ENCODE measurements at regions not wholly inside any gene's neighbourhood (a gene's known extent, or its start where the extent isn't known, plus 50 kb on each side); places are given as distances from the start of the nearest gene placed in this dataset.

- DNase-seq (ENCODE audit: low read depth, low spot score) (no peak), ATAC-seq (peak; percentile 47)
- intact Hi-C loops (cut with micrococcal nuclease) = no loop called here
- Histone ChIP-seq H3K9ac (ENCODE audit: low read length) (no peak overlapping the region), H4K20me1 (ENCODE audit: insufficient read depth) (no peaks in the 10 kb centered on the region), H3K79me2 (ENCODE audit: insufficient read depth, low read length) (no peaks in the 10 kb centered on the region), H3K9me2 (ENCODE audit: insufficient read depth) (no peaks in the 10 kb centered on the region), H3K9me3 (ENCODE audit: control insufficient read depth in 1 of 2, insufficient read depth in 1 of 2, low read depth in 1 of 2, low read length in 2 of 2) (no peaks in the 10 kb centered on the region), H3K36me3 (ENCODE audit: control insufficient read depth in 1 of 2, insufficient read depth in 2 of 2, low read length in 2 of 2) (no peaks in the 10 kb centered on the region), H3K4me2 (ENCODE audit: low read length) (peak overlapping the region; percentile 37), H3K4me1 (ENCODE audit: control insufficient read depth in 1 of 2, insufficient read depth in 2 of 2, low read length in 2 of 2) (peaks cover 9 to 48% of the 10 kb centered on the region in 2 experiments), H3K27me3 (ENCODE audit: insufficient read depth, low read length) (no peaks in the 10 kb centered on the region), H3K4me3 (replicated peaks in 1 of 2; ENCODE audit: low read depth in 1 of 2, low read length in 2 of 2) (no peak overlapping the region), H2AFZ (ENCODE audit: low read depth, low read length, poor library complexity, severe bottlenecking) (no peak overlapping the region), H3K27ac (ENCODE audit: low read depth, low read length) (no peak overlapping the region)
- TF ChIP-seq ZFX (IDR thresholded peaks at IDR 0.05) (no peak), EGR1 (IDR thresholded peaks at IDR 0.05; ENCODE audit: low read depth) (no peak), POLR2AphosphoS5 (IDR thresholded peaks at IDR 0.05; ENCODE audit: low read depth, low read length) (no peak)
- ChIA-PET CTCF (no interaction called here), RAD21 (ENCODE audit: low non-redundant PET in 1 of 2, low total read pairs in 2 of 2, uncharacterized antibody in 2 of 2, unreplicated experiment in 2 of 2) (no interaction called here), POLR2A (no interaction called here)
- no TSS peak for BruUV-seq (replicated peaks)
Observed at GRCh38 chr10:118908557-118909256, 120.8 kb upstream of the NANOS1 start.

- H3K9me2 ChIP-seq (ENCODE audit: insufficient read depth) = no peaks in the 10 kb centered on the region
- H3K36me3 ChIP-seq (ENCODE audit: control insufficient read depth in 1 of 2, insufficient read depth in 2 of 2, low read length in 2 of 2) = no peaks in the 10 kb centered on the region
- POLR2A ChIA-PET = no interaction called here
- H3K4me2 ChIP-seq (ENCODE audit: low read length) = peak overlapping the region; percentile 66
- no peak overlapping the region for H2AFZ ChIP-seq (ENCODE audit: low read depth, low read length, poor library complexity, severe bottlenecking)
- H3K4me1 ChIP-seq (ENCODE audit: control insufficient read depth in 1 of 2, insufficient read depth in 2 of 2, low read length in 2 of 2) = peaks cover 9 to 50% of the 10 kb centered on the region in 2 experiments
- H3K9me3 ChIP-seq (ENCODE audit: control insufficient read depth in 1 of 2, insufficient read depth in 1 of 2, low read depth in 1 of 2, low read length in 2 of 2) = no peaks in the 10 kb centered on the region
- ATAC-seq (peak; percentile 12; the same call in 1 of the 2 replicates), DNase-seq (ENCODE audit: low read depth, low spot score) (no peak)
- no peaks in the 10 kb centered on the region for H4K20me1 ChIP-seq (ENCODE audit: insufficient read depth)
- peak overlapping the region in 1 of 2 experiments; percentile 35; a peak in 2 of 4 replicates for H3K4me3 ChIP-seq (replicated peaks in 1 of 2; ENCODE audit: low read depth in 1 of 2, low read length in 2 of 2)
- no peaks in the 10 kb centered on the region for H3K79me2 ChIP-seq (ENCODE audit: insufficient read depth, low read length)
- H3K9ac ChIP-seq (ENCODE audit: low read length) = no peak overlapping the region
- CTCF ChIA-PET = no interaction called here
- no TSS peak for BruUV-seq (replicated peaks)
- H3K27me3 ChIP-seq (ENCODE audit: insufficient read depth, low read length) = no peaks in the 10 kb centered on the region
- intact Hi-C loops (cut with micrococcal nuclease) = no loop called here
- RAD21 ChIA-PET (ENCODE audit: low non-redundant PET in 1 of 2, low total read pairs in 2 of 2, uncharacterized antibody in 2 of 2, unreplicated experiment in 2 of 2) = no interaction called here
- no peak overlapping the region for H3K27ac ChIP-seq (ENCODE audit: low read depth, low read length)
- no peak for TF ChIP-seq YY1 (IDR thresholded peaks at IDR 0.05; ENCODE audit: extremely low read depth, insufficient replicate concordance, low read depth, low read length)
- no peak for TF ChIP-seq ZNF274 (IDR thresholded peaks at IDR 0.05; ENCODE audit: low read depth, low read length)
- no peak for TF ChIP-seq POLR2A (IDR thresholded peaks at IDR 0.05; ENCODE audit: borderline replicate concordance, extremely low read depth, insufficient read depth, insufficient read length)
- no peak for TF ChIP-seq ZBTB33 (IDR thresholded peaks at IDR 0.05; ENCODE audit: extremely low read depth, insufficient replicate concordance, low read length)
- TF ChIP-seq FOSL1 (IDR thresholded peaks at IDR 0.05; ENCODE audit: low read depth) = no peak
- TF ChIP-seq ZFX (IDR thresholded peaks at IDR 0.05) = no peak
- no peak for TF ChIP-seq TCF7L2 (IDR thresholded peaks at IDR 0.05; ENCODE audit: borderline replicate concordance, extremely low read depth, insufficient read depth, insufficient read length)
- TF ChIP-seq MAX (IDR thresholded peaks at IDR 0.05) = no peak
- TF ChIP-seq JUND (IDR thresholded peaks at IDR 0.05) = no peak
- TF ChIP-seq REST (IDR thresholded peaks at IDR 0.05; ENCODE audit: low read depth) = no peak
- no peak for TF ChIP-seq RAD21 (IDR thresholded peaks at IDR 0.05; ENCODE audit: low read depth)
- no peak for TF ChIP-seq POLR2AphosphoS5 (IDR thresholded peaks at IDR 0.05; ENCODE audit: low read depth, low read length)
- no peak for TF ChIP-seq EGR1 (IDR thresholded peaks at IDR 0.05; ENCODE audit: low read depth)
- TF ChIP-seq ELF1 (IDR thresholded peaks at IDR 0.05; ENCODE audit: borderline replicate concordance, low read depth) = no peak
- TF ChIP-seq SIN3A (IDR thresholded peaks at IDR 0.05; ENCODE audit: low read depth) = no peak
Observed at GRCh38 chr10:118910702-118911101, 118.8 kb upstream of the NANOS1 start.

Data from HCT116 (cell line).